ENCODE measurements at regions not wholly inside any gene's neighbourhood (a gene's known extent, or its start where the extent isn't known, plus 50 kb on each side); places are given as distances from the start of the nearest gene placed in this dataset.

DNA sequence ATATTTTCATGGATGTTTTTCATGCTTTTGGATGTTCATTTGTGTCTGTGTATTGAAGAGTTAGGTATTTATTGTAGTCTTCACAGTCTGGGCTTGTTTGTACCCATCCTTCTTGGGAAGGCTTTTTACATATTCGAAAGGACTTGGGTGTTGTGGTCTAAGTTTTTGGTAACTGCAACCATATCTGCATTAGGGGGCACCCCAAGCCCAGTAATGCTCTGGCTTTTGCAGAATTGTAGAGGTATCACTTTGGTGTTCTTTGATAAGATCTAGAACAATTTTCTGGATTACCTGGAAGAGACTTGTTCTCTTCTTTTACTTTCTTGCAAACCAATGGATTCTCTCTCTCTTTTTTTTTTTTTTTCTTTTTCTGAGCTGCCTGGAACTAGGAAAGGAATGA is 581.3 kb downstream of the DACH1 start:
- no peak for TF ChIP-seq YY1 (IDR thresholded peaks at IDR 0.05; ENCODE audit: low read depth)
- no peak for TF ChIP-seq EZH2phosphoT487 (IDR thresholded peaks at IDR 0.05; ENCODE audit: borderline replicate concordance, low read depth)
- TF ChIP-seq, protein P1, sequence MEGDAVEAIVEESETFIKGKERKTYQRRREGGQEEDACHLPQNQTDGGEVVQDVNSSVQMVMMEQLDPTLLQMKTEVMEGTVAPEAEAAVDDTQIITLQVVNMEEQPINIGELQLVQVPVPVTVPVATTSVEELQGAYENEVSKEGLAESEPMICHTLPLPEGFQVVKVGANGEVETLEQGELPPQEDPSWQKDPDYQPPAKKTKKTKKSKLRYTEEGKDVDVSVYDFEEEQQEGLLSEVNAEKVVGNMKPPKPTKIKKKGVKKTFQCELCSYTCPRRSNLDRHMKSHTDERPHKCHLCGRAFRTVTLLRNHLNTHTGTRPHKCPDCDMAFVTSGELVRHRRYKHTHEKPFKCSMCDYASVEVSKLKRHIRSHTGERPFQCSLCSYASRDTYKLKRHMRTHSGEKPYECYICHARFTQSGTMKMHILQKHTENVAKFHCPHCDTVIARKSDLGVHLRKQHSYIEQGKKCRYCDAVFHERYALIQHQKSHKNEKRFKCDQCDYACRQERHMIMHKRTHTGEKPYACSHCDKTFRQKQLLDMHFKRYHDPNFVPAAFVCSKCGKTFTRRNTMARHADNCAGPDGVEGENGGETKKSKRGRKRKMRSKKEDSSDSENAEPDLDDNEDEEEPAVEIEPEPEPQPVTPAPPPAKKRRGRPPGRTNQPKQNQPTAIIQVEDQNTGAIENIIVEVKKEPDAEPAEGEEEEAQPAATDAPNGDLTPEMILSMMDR (IDR thresholded peaks at IDR 0.05): peak; percentile 31
- no peak for TF ChIP-seq TCF12 (IDR thresholded peaks at IDR 0.05)
